ENCODE measurements at regions not wholly inside any gene's neighbourhood (a gene's known extent, or its start where the extent isn't known, plus 50 kb on each side); places are given as distances from the start of the nearest gene placed in this dataset.
"Not testable (repeated sequence)": the region's sequence is repeated elsewhere in the genome, so short reads cannot be mapped to it uniquely, and the experiment has no call there.

GRCh38 chr17:72386173-72386572 is 265.4 kb downstream of the SOX9 start:
- not testable (repeated sequence) for DNase-seq

- DNase-seq = no peak
Observed at GRCh38 chr17:72386619-72387237, 265.9 kb downstream of the SOX9 start.

DNA sequence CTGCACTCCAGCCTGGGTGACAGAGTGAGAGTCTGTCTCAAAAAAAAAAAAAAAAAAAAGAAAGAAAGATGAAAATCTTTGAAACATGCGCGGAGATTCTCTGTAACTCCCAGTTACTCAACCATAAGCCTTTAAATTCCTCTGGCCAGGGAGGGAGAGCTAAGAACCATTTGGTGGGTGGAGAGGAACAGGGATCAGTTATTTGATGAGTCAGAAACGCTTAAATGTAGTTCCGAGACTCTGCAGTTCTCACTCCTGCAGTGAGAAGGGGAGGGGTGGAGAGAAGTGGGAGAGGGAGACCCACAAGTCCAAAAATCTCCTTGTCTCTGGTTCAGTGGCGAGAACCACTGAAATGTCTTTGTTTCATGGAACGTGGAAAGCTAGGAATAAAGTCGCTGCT is 266.7 kb downstream of the SOX9 start:
- DNase-seq = no peak

DNA sequence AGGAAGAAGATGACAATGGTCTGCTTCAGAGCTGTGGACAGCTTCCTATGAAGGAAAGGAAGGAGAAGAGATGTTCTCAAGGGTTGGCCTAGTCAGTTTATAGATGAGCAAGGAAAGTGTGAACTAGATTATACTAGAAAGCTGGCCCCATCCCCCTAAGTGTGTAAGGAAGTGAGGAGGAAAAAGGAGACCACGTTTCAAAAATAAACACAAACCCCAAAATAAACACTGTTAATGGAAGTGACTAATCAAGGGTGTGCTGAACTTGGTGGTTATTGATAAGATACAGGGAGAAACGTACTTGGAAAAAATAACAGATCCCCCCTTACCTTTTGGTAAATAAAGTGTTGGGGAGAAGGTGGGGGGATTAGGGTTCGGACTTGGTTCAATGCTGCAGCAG is 267.1 kb downstream of the SOX9 start:
- DNase-seq = no peak

- DNase-seq = no peak
Observed at GRCh38 chr17:72388765-72389473, 268.1 kb downstream of the SOX9 start.

- no peak for DNase-seq
Observed at GRCh38 chr17:72390675-72391508, 270.1 kb downstream of the SOX9 start.

- DNase-seq = no peak
Observed at GRCh38 chr17:72392056-72393010, 271.5 kb downstream of the SOX9 start.

- no peak for DNase-seq
Observed at GRCh38 chr17:72393553-72393952, 272.7 kb downstream of the SOX9 start.

DNA sequence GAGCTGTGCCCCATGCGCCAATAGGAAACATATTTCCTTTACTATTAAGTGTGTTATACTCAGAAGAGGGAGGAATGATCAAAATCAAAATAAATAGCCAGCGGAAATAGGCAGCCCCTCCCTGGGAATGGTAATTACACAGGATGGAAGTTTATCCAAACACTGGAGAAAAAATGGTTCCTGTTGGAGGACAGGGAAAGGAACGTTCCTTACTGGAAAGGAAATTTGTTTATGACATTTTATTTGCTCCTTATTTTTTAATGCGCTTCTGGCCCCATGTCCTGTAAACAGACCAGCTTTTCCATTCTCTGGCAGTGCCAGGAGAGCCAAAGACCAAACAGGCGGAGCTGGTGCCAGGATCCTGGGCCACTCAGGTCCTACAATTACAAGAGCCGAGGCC is 273.7 kb downstream of the SOX9 start:
- no peak for DNase-seq

DNA sequence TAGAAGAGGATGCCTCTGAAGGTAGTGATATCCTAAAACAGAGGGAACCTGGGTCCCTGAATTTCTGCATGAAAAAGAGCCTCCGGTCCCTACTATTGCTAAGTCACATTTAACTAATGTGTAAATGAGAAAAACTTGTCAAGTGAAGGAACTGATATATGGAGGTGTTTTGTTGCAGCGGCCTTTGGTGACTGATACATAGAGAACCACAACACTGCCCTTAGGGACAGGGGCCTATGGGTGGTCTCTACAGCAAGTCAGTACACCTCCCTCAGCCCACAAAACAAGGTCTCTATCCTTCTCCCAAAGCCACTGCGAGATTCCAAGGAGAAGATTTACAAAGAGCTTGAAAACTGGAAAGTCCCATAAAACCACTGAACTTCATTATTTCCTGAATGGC is 275.3 kb downstream of the SOX9 start:
- DNase-seq = no peak

GRCh38 chr17:72397223-72397667 is 276.4 kb downstream of the SOX9 start:
- DNase-seq = no peak

DNA sequence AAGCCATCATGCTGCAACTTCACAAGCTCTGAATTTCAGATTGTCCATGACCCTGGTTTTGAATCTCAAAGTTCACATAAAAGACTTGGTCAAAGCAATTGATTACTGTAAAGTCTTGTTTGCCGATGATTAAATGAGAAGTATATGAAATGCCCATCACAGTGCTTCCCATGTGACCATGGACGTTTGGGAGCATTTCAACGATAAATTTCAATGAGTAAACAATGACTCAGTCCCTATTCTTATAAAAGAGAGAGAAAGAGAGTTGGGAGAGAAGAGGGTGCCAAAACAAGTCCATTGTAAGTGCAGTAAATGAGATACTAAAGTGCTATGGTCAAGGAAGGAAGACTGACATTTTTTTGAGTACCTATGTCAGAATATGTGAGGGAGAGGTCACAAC is 276.9 kb downstream of the SOX9 start:
- no peak for DNase-seq

DNA sequence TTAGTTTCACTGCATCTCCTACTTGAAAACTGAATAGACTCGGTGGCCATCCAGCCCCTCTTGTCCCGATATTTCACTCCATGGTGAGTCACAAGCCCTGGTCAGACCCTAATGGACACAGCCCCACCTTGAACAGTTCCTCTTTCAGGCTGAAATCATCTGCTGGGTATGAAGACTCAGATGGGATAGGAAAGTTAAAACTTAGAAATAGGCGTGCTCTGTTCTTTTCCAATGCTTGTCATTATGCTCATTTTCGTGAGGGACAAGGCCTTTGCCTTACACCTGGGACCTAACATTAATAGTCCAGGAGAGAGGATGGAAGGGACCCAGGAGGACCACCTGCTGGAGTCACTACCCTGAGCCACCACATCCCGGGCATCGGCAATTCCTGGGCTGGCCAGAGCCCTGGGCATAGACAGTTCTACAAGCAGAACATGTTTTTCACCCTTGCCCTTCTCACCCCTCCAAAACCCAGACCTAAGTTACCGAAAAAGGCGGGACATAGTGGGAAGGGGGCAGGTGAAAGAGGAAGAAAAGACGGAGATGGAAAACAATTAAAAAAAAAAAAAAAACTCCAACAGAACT is 278.3 kb downstream of the SOX9 start:
- no peak for DNase-seq

DNA sequence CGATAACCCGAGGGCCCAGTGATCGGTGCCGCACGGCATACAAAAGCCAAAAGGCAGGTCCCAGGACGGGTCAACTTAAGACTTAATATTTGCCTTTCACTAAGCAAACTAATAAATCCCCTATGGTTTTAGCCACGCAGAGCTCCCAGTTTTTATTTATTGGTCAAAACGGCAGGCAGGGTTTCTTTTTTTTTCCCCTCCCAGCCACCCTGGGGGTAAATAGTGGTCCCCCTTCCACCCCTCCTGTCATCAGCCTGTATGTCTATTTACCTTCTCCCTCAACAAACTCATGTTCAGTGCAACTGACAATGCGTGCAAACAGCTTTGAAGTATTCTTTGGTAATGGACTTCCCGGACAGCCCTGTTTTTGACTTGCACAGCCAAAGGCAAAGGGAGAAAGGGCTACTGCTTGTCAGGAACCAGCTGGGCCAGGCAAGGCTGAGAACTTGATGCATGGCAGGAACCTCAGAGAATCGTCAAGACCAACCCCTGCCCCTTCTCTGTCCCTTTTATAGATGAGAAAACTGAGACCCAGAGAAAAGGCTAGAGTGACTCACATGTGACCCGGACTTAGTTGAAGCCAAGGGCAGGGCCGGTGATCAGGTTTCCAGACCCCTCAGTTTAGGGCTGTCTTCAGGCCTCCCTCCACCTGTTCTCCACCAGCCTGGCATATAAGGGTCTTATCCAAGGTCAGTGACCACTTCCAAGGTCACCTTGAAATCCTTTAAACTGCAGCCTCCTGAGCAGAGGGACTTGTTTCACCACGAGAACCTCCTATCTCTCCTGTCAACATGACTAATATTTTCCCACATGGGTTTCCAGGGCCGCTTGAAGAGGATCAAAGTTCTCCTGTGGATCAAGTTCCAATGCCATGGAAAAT is 279.0 kb downstream of the SOX9 start:
- DNase-seq = no peak

DNA sequence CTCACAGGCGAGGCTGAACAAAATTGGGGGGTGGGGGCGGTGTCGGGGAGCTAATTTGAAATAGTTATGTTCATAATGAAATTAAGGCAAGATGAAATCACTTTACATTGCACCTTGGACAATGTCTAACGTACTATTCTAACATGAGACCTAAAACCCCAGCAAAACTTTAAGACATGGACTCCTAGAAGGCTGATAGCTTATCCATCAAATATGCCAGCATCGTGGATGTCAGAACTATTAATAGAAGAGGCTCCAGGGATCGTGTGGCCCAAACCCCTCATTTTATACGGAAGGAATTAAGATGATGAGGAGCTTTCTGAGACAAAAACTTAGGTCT is 279.6 kb downstream of the SOX9 start:
- DNase-seq = no peak

DNA sequence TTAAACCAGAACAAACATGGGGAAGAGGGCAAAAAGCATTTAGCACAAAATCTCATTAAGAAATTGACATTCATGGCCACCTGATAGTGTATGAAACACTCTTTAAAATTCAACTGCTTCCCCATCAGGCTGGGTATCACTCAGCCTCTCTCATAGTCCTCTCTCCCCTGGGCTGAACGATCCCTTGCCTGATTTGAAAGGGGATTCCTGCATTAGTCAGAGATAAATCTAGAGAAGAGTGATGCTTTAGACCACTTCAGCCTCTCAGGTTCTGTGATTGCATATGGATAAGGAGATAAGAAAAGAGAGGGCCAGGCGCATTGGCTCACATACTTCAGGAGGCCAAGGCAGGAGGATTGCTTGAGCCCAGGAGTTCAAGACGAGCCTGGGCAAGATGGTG is 280.0 kb downstream of the SOX9 start:
- no peak for DNase-seq

- no peak for DNase-seq
Observed at GRCh38 chr17:72401883-72402726, 281.3 kb downstream of the SOX9 start.

- no peak for DNase-seq
Observed at GRCh38 chr17:72402727-72403210, 281.9 kb downstream of the SOX9 start.

DNA sequence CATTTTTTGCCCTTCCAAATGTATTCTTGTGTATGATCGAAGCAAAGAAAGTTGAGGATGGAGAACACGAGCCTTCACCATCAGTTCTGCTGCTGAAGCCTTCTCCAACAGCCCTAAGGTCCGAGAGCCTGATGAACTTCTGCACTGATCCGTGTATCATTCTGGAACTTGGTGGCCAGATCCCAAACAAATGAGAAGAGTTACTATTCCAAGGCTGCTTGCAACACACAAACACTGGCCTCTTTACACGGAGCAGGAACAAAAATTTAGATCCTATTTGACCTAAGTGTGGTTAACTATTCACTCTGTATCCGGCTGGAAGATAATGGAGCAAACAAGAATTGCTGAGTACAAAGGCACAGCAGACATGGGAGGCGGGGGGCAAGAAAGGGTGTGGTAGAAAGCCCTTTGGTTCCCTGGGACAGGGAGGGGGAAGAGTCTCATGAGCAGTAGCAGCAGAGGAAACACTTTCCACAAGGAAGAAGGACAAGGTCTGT is 282.9 kb downstream of the SOX9 start:
- DNase-seq = no peak

All from nucleus accumbens (tissue), 56 donors.